Transverse colon (tissue), 4 donors: ENCODE measurements at regions not wholly inside any gene's neighbourhood (a gene's known extent, or its start where the extent isn't known, plus 50 kb on each side); places are given as distances from the start of the nearest gene placed in this dataset.

Source experiments
- DNase-seq: peaks from one replicate; pipeline ENCODE4 v3.0.0-alpha.2; 2019
- H3K27ac ChIP-seq, 4 donors: fragments of 200-600 bp; sonication (generic); 2 replicates each; pipeline ENCODE4 v1.5.1; 2016 to 2018; ENCODE audit warnings: inconsistent platforms in 4 of 4
- H3K27me3 ChIP-seq: fragments of 200-600 bp; sonication (generic); 2 replicates; pipeline ENCODE4 v1.5.1; 2017; ENCODE audit warnings: inconsistent platforms
- H3K36me3 ChIP-seq, 4 donors: fragments of 200-600 bp; sonication (generic); 2 replicates each; pipeline ENCODE4 v1.5.1; 2017 to 2019; ENCODE audit warnings: inconsistent platforms in 4 of 4
- H3K4me1 ChIP-seq, 4 donors: fragments of 200-600 bp; sonication (generic); 2 replicates each; pipeline ENCODE4 v1.5.1; 2017 to 2020; ENCODE audit warnings: inconsistent platforms in 4 of 4
- H3K4me3 ChIP-seq, 4 donors: fragments of 200-600 bp; sonication (generic); 1 replicate in 1 of 4; 2 replicates in 3 of 4; pipeline versions ENCODE4 v1.5.1 to v1.6.1; 2017 to 2019; ENCODE audit warnings: inconsistent platforms in 4 of 4
- H3K9me3 ChIP-seq, 2 donors: fragments of 200-600 bp; sonication (generic); 2 replicates each; pipeline ENCODE4 v1.5.1; 2017 to 2019; ENCODE audit warnings: inconsistent platforms in 2 of 2
- CTCF ChIP-seq, 5 experiments: fragments of 200-600 bp in 3 of 5; fragments of 450-650 bp in 2 of 5; sonication (generic) in 3 of 5; IDR thresholded peaks; 1 replicate in 2 of 5; 2 replicates in 3 of 5; pipeline ENCODE4 v1.5.1; 2016 to 2017; ENCODE audit warnings: antibody characterized with exemption in 5 of 5, inconsistent platforms in 3 of 5, mild to moderate bottlenecking in 2 of 5, moderate library complexity in 1 of 5
- EP300 ChIP-seq: sonication (generic); formaldehyde crosslinking; IDR thresholded peaks from one replicate; pipeline ENCODE4 v1.6.1; 2017; ENCODE audit warnings: antibody characterized with exemption, low read depth
- POLR2A ChIP-seq: fragments of 450-650 bp; IDR thresholded peaks from one replicate; pipeline ENCODE4 v1.6.1; 2016; ENCODE audit warnings: antibody characterized with exemption, mild to moderate bottlenecking, moderate library complexity
- POLR2AphosphoS5 ChIP-seq, 3 donors: sonication (generic); formaldehyde crosslinking; IDR thresholded peaks; one replicate each; pipeline ENCODE4 v1.6.1; 2016; ENCODE audit warnings: antibody characterized with exemption in 3 of 3
- WGBS, 2 donors: methylation state at CpG; one replicate each; pipeline ENCODE4 v1.1.5; 2018; ENCODE audit warnings: low coverage in 1 of 2; 5-methylcytosine and 5-hydroxymethylcytosine counted together
- in situ Hi-C, 4 donors: fragments of 200-750 bp; cut with MboI; loops; one replicate each; pipeline versions ENCODE4 v1.15.0 to v1.15.1; 2017; ENCODE audit warnings: low sequenced_read_pairs in 3 of 4, low pct_ligation_motif_present in 1 of 4, low pct_unique_long_range_greater_than_20kb in 1 of 4
- intact Hi-C: fragments of 100-400 bp; cut with DNase I; formaldehyde crosslinking; loops from one replicate; pipeline ENCODE4 v1.15.1; 2023; ENCODE audit warnings: low total_unique reads

GRCh38 chr5:124292322-124292855, 454.1 kb downstream of the ZNF608 start:
- Histone ChIP-seq H3K27me3 (no peaks in the 10 kb centered on the region), H3K4me3 (no peak overlapping the region), H3K4me1 (peaks cover 0 to 16% (median 6%) of the 10 kb centered on the region in 4 donors), H3K9me3 (no peaks in the 10 kb centered on the region), H3K36me3 (no peaks in the 10 kb centered on the region), H3K27ac (no peak overlapping the region)
- TF ChIP-seq EP300 (no peak), POLR2AphosphoS5 (IDR thresholded peaks at IDR 0.05) (no peak), POLR2A (no peak), CTCF (IDR thresholded peaks at IDR 0.05) (no peak)
- in situ Hi-C loops = no loop called here
- intact Hi-C loops = no loop called here
- DNase-seq = no peak
- 93% methylated on average over 5 to 7 of the region's 7 CpGs for WGBS, 2 donors

- H3K4me1 ChIP-seq = peaks cover 0 to 22% (median 6%) of the 10 kb centered on the region in 4 donors
- in situ Hi-C loops = no loop called here
- no peak overlapping the region for H3K4me3 ChIP-seq
- H3K36me3 ChIP-seq = no peaks in the 10 kb centered on the region
- peak; percentile 12 for DNase-seq
- TF ChIP-seq POLR2AphosphoS5 (IDR thresholded peaks at IDR 0.05) (no peak), CTCF (IDR thresholded peaks at IDR 0.05) (no peak), POLR2A (no peak), EP300 (no peak)
- H3K27me3 ChIP-seq = no peaks in the 10 kb centered on the region
- intact Hi-C loops = no loop called here
- H3K27ac ChIP-seq = peak overlapping the region in 1 of 4 donors; percentile 8
- no peaks in the 10 kb centered on the region for H3K9me3 ChIP-seq
- WGBS, 2 donors = 50 to 64% methylated on average over 1 to 2 of the region's 2 CpGs
Measured at GRCh38 chr5:124289641-124290311, 456.7 kb downstream of the ZNF608 start.

- Histone ChIP-seq H3K27ac (peak overlapping the region in 1 of 4 donors; percentile 8), H3K4me1 (peaks cover 0 to 24% (median 6%) of the 10 kb centered on the region in 4 donors)
- WGBS, 2 donors = 41 to 48% methylated on average over 4 of the region's 4 CpGs
Measured at GRCh38 chr5:124289130-124289529, 457.3 kb downstream of the ZNF608 start.

DNA sequence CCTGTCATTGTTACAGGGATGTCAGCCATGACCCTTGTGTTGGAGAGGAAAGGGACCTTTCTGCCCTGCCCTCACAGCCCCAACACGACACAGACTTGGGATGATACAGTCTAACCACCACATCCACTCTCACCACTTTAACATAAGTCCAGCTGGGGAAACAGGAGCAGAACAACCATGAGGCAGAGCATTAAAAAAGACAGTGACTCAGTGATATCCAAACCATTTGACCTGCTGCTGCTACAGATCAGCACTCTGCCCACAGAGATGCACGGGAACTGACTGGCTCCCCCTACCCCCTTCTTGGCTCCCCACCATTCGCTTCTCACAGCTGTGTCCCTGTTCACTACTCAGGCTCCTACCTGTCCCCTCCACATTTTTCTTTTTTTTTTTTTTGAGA, 458.6 kb downstream of the ZNF608 start:
- intact Hi-C loops (no loop called here), in situ Hi-C loops (no loop called here)
- Histone ChIP-seq H3K4me1 (peaks cover 0 to 30% (median 6%) of the 10 kb centered on the region in 4 donors), H3K27me3 (no peaks in the 10 kb centered on the region), H3K36me3 (no peaks in the 10 kb centered on the region), H3K9me3 (no peaks in the 10 kb centered on the region), H3K27ac (no peak overlapping the region), H3K4me3 (no peak overlapping the region)
- 93 to 100% methylated on average over 1 to 3 of the region's 3 CpGs for WGBS, 2 donors
- DNase-seq = no peak
- no peak for TF ChIP-seq EP300
- no peak for TF ChIP-seq CTCF (IDR thresholded peaks at IDR 0.05)
- TF ChIP-seq POLR2A = no peak
- no peak for TF ChIP-seq POLR2AphosphoS5 (IDR thresholded peaks at IDR 0.05)

More at GRCh38 chr5:124289130-124289529, 457.3 kb downstream of the ZNF608 start:
- peak; percentile 21 for DNase-seq
- intact Hi-C loops (no loop called here), in situ Hi-C loops (no loop called here)
- no peak overlapping the region for H3K4me3 ChIP-seq
- H3K27me3 ChIP-seq = no peaks in the 10 kb centered on the region
- H3K9me3 ChIP-seq = no peaks in the 10 kb centered on the region
- no peaks in the 10 kb centered on the region for H3K36me3 ChIP-seq
- TF ChIP-seq POLR2AphosphoS5 (IDR thresholded peaks at IDR 0.05) = no peak
- no peak for TF ChIP-seq POLR2A
- no peak for TF ChIP-seq EP300
- TF ChIP-seq CTCF (IDR thresholded peaks at IDR 0.05) = no peak
